Neutrophil (primary cell): ENCODE measurements at regions not wholly inside any gene's neighbourhood (a gene's known extent, or its start where the extent isn't known, plus 50 kb on each side); places are given as distances from the start of the nearest gene placed in this dataset.

Experiments
- H3K27ac ChIP-seq: fragments of 200-600 bp; sonication (generic); 2 replicates; pipeline ENCODE4 v1.5.1; 2016; ENCODE audit warnings: mild to moderate bottlenecking, moderate library complexity
- H3K27me3 ChIP-seq: fragments of 200-600 bp; sonication (generic); 2 replicates; pipeline ENCODE4 v1.6.0; 2016; ENCODE audit warnings: mild to moderate bottlenecking
- H3K36me3 ChIP-seq: fragments of 200-600 bp; sonication (generic); 2 replicates; pipeline ENCODE4 v1.5.1; 2017
- H3K4me1 ChIP-seq, 2 experiments: fragments of 200-600 bp in 1 of 2; sonication (generic) in 1 of 2; 1 replicate in 1 of 2; 2 replicates in 1 of 2; pipeline versions ENCODE4 v1.5.1 to v1.6.1; 2013 to 2016; ENCODE audit warnings: low read depth in 1 of 2, low read length in 1 of 2, mild to moderate bottlenecking in 1 of 2, moderate library complexity in 1 of 2; ENCODE audit not compliant: control insufficient read depth in 1 of 2, insufficient read depth in 1 of 2
- H3K4me3 ChIP-seq, 2 experiments: fragments of 200-600 bp in 1 of 2; sonication (generic) in 1 of 2; 1 replicate in 1 of 2; 2 replicates in 1 of 2; pipeline ENCODE4 v1.5.1; 2013 to 2016; ENCODE audit warnings: low read depth in 1 of 2, low read length in 1 of 2, mild to moderate bottlenecking in 1 of 2, moderate library complexity in 1 of 2
- H3K9me3 ChIP-seq: fragments of 200-600 bp; sonication (generic); 2 replicates; pipeline ENCODE4 v1.5.1; 2016
- CTCF ChIP-seq: fragments of 200-600 bp; sonication (generic); IDR thresholded peaks from 2 replicates; pipeline ENCODE4 v1.5.1; 2016; ENCODE audit warnings: antibody characterized with exemption

GRCh38 chr10:123398180-123398591 lies 244.0 kb downstream of the BUB3 start:
- TF ChIP-seq CTCF = no peak
- H3K4me1 ChIP-seq = no peaks in the 10 kb centered on the region
- no peaks in the 10 kb centered on the region for H3K9me3 ChIP-seq

GRCh38 chr10:123398756-123399155 lies 244.6 kb downstream of the BUB3 start:
- Histone ChIP-seq H3K9me3 (no peaks in the 10 kb centered on the region), H3K36me3 (no peaks in the 10 kb centered on the region), H3K27me3 (no peaks in the 10 kb centered on the region), H3K27ac (no peak overlapping the region), H3K4me1 (no peaks in the 10 kb centered on the region), H3K4me3 (no peak overlapping the region)
- no peak for TF ChIP-seq CTCF

More at GRCh38 chr10:123398180-123398591, 244.0 kb downstream of the BUB3 start:
- no peak overlapping the region for H3K4me3 ChIP-seq
- H3K27me3 ChIP-seq = no peaks in the 10 kb centered on the region
- H3K27ac ChIP-seq = no peak overlapping the region
- no peaks in the 10 kb centered on the region for H3K36me3 ChIP-seq

GRCh38 chr10:123399276-123399839 lies 245.2 kb downstream of the BUB3 start:
- TF ChIP-seq CTCF = no peak
- Histone ChIP-seq H3K36me3 (no peaks in the 10 kb centered on the region), H3K4me1 (no peaks in the 10 kb centered on the region), H3K4me3 (no peak overlapping the region), H3K9me3 (no peaks in the 10 kb centered on the region), H3K27me3 (no peaks in the 10 kb centered on the region), H3K27ac (no peak overlapping the region)

- no peaks in the 10 kb centered on the region for H3K36me3 ChIP-seq
- no peak for TF ChIP-seq CTCF
- no peaks in the 10 kb centered on the region for H3K9me3 ChIP-seq
- no peak overlapping the region for H3K4me3 ChIP-seq
- H3K27me3 ChIP-seq = no peaks in the 10 kb centered on the region
- no peaks in the 10 kb centered on the region for H3K4me1 ChIP-seq
- no peak overlapping the region for H3K27ac ChIP-seq
Measured at GRCh38 chr10:123402021-123402420, 247.8 kb downstream of the BUB3 start.

- Histone ChIP-seq H3K27ac (no peak overlapping the region), H3K27me3 (peaks cover under 1% of the 10 kb centered on the region), H3K36me3 (no peaks in the 10 kb centered on the region), H3K4me3 (no peak overlapping the region), H3K9me3 (no peaks in the 10 kb centered on the region), H3K4me1 (no peaks in the 10 kb centered on the region)
- no peak for TF ChIP-seq CTCF
Measured at GRCh38 chr10:123402656-123403055, 248.5 kb downstream of the BUB3 start.

GRCh38 chr10:123404357-123404756 lies 250.2 kb downstream of the BUB3 start:
- no peak for TF ChIP-seq CTCF
- peaks cover 10% of the 10 kb centered on the region for H3K27me3 ChIP-seq
- no peaks in the 10 kb centered on the region for H3K9me3 ChIP-seq
- H3K27ac ChIP-seq = no peak overlapping the region
- H3K4me1 ChIP-seq = no peaks in the 10 kb centered on the region
- H3K36me3 ChIP-seq = no peaks in the 10 kb centered on the region
- H3K4me3 ChIP-seq = no peak overlapping the region
